Gastroesophageal sphincter (tissue), 4 donors: ENCODE measurements at regions not wholly inside any gene's neighbourhood (a gene's known extent, or its start where the extent isn't known, plus 50 kb on each side); places are given as distances from the start of the nearest gene placed in this dataset.
"Not testable (repeated sequence)": the region's sequence is repeated elsewhere in the genome, so short reads cannot be mapped to it uniquely, and the experiment has no call there.

Experiments
- ATAC-seq: fragments of 150-250 bp; one replicate; pipeline ENCODE4 v1.9.1; 2016; ENCODE audit warnings: mild to moderate bottlenecking, moderate library complexity
- H3K27ac ChIP-seq, 4 donors: fragments of 200-600 bp; sonication (generic) in 3 of 4; 1 replicate in 3 of 4; 2 replicates in 1 of 4; pipeline ENCODE4 v1.5.1; 2016 to 2019
- H3K27me3 ChIP-seq: fragments of 200-600 bp; sonication (generic); one replicate; pipeline ENCODE4 v1.5.1; 2019
- H3K36me3 ChIP-seq, 2 donors: fragments of 200-600 bp; sonication (generic); one replicate each; pipeline ENCODE4 v1.5.1; 2019; ENCODE audit warnings: control low read depth in 1 of 2
- H3K4me1 ChIP-seq, 3 donors: fragments of 200-600 bp; sonication (generic); 1 replicate in 2 of 3; 2 replicates in 1 of 3; pipeline ENCODE4 v1.5.1; 2016 to 2019; ENCODE audit warnings: control low read depth in 2 of 3
- H3K4me3 ChIP-seq, 2 donors: fragments of 200-600 bp; sonication (generic); one replicate each; pipeline ENCODE4 v1.5.1; 2019; ENCODE audit warnings: mild to moderate bottlenecking in 1 of 2, moderate library complexity in 1 of 2
- H3K9me3 ChIP-seq, 3 donors: fragments of 200-600 bp; sonication (generic); one replicate each; pipeline ENCODE4 v1.5.1; 2017 to 2019; ENCODE audit warnings: control low read depth in 2 of 3
- CTCF ChIP-seq, 4 experiments: fragments of 200-600 bp in 2 of 4; fragments of 450-650 bp in 2 of 4; sonication (generic) in 1 of 4; IDR thresholded peaks; one replicate each; pipeline ENCODE4 v1.5.1; 2017 to 2019; ENCODE audit warnings: antibody characterized with exemption in 4 of 4, mild to moderate bottlenecking in 2 of 4, moderate library complexity in 2 of 4
- EP300 ChIP-seq: sonication (generic); formaldehyde crosslinking; IDR thresholded peaks from one replicate; pipeline ENCODE4 v1.6.1; 2017; ENCODE audit warnings: antibody characterized with exemption, mild to moderate bottlenecking
- POLR2A ChIP-seq, 2 donors: fragments of 450-650 bp; IDR thresholded peaks; one replicate each; pipeline ENCODE4 v1.6.1; 2017; ENCODE audit warnings: antibody characterized with exemption in 2 of 2, mild to moderate bottlenecking in 2 of 2, moderate library complexity in 1 of 2
- POLR2AphosphoS5 ChIP-seq: sonication (generic); formaldehyde crosslinking; IDR thresholded peaks from one replicate; pipeline ENCODE4 v1.6.1; 2017; ENCODE audit warnings: antibody characterized with exemption
- WGBS, 2 donors: methylation state at CpG; one replicate each; pipeline ENCODE4 v1.1.5; 2018; ENCODE audit warnings: low coverage in 1 of 2; 5-methylcytosine and 5-hydroxymethylcytosine counted together

- H3K4me3 ChIP-seq = no peak overlapping the region
- WGBS, 2 donors = 94 to 100% methylated on average over 1 of the region's 1 CpG
- H3K27me3 ChIP-seq = no peaks in the 10 kb centered on the region
- H3K4me1 ChIP-seq = no peaks in the 10 kb centered on the region
- ATAC-seq = no peak
- no peak for TF ChIP-seq EP300
- no peak for TF ChIP-seq POLR2AphosphoS5
- TF ChIP-seq POLR2A (IDR thresholded peaks at IDR 0.05) = no peak
- TF ChIP-seq CTCF (IDR thresholded peaks at IDR 0.05) = no peak
- no peaks in the 10 kb centered on the region for H3K36me3 ChIP-seq
- peaks cover 0 to 5% (median 0%) of the 10 kb centered on the region in 3 donors for H3K9me3 ChIP-seq
- no peak overlapping the region for H3K27ac ChIP-seq
Measured at GRCh38 chr5:94102849-94103248, 361.4 kb upstream of the POU5F2 start.

- not testable (repeated sequence) for H3K36me3 ChIP-seq, H3K9me3 ChIP-seq, H3K27ac ChIP-seq, ATAC-seq, H3K4me3 ChIP-seq, H3K4me1 ChIP-seq, H3K27me3 ChIP-seq
- 92 to 100% methylated on average over 2 of the region's 2 CpGs for WGBS, 2 donors
Measured at GRCh38 chr5:94097384-94097783, 356.0 kb upstream of the POU5F2 start.

- no peaks in the 10 kb centered on the region for H3K4me1 ChIP-seq
- H3K27me3 ChIP-seq = no peaks in the 10 kb centered on the region
- no peaks in the 10 kb centered on the region for H3K9me3 ChIP-seq
- WGBS, 2 donors = 81 to 100% methylated on average over 2 to 3 of the region's 4 CpGs
- no peak overlapping the region for H3K4me3 ChIP-seq
- TF ChIP-seq POLR2A (IDR thresholded peaks at IDR 0.05) (no peak), EP300 (no peak)
- no peak overlapping the region for H3K27ac ChIP-seq
- ATAC-seq = no peak
- no peaks in the 10 kb centered on the region for H3K36me3 ChIP-seq
Measured at GRCh38 chr5:94094793-94095441, 353.5 kb upstream of the POU5F2 start.

- H3K4me1 ChIP-seq = no peaks in the 10 kb centered on the region
- ATAC-seq = no peak
- no peaks in the 10 kb centered on the region for H3K36me3 ChIP-seq
- no peak overlapping the region for H3K27ac ChIP-seq
- TF ChIP-seq POLR2AphosphoS5 (no peak), POLR2A (IDR thresholded peaks at IDR 0.05) (no peak), EP300 (no peak), CTCF (IDR thresholded peaks at IDR 0.05) (no peak)
- H3K27me3 ChIP-seq = no peaks in the 10 kb centered on the region
- no peaks in the 10 kb centered on the region for H3K9me3 ChIP-seq
- no peak overlapping the region for H3K4me3 ChIP-seq
Measured at GRCh38 chr5:94093300-94093699, 351.9 kb upstream of the POU5F2 start.

- not testable (repeated sequence) for H3K36me3 ChIP-seq, H3K27ac ChIP-seq, H3K4me1 ChIP-seq, H3K27me3 ChIP-seq, ATAC-seq, H3K4me3 ChIP-seq, H3K9me3 ChIP-seq
- 80 to 94% methylated on average over 4 to 6 of the region's 8 CpGs for WGBS, 2 donors
Measured at GRCh38 chr5:94086635-94087034, 345.2 kb upstream of the POU5F2 start.

GRCh38 chr5:94086194-94086593 lies 344.8 kb upstream of the POU5F2 start:
- Histone ChIP-seq H3K27me3 (no peaks in the 10 kb centered on the region), H3K27ac (no peak overlapping the region), H3K9me3 (no peaks in the 10 kb centered on the region), H3K4me1 (no peaks in the 10 kb centered on the region), H3K36me3 (no peaks in the 10 kb centered on the region), H3K4me3 (no peak overlapping the region)
- 96 to 100% methylated on average over 2 of the region's 2 CpGs for WGBS, 2 donors
- ATAC-seq = no peak
- TF ChIP-seq CTCF (IDR thresholded peaks at IDR 0.05) = no peak
- TF ChIP-seq POLR2AphosphoS5 = no peak
- no peak for TF ChIP-seq POLR2A (IDR thresholded peaks at IDR 0.05)
- TF ChIP-seq EP300 = no peak
